ENCODE measurements at regions not wholly inside any gene's neighbourhood (a gene's known extent, or its start where the extent isn't known, plus 50 kb on each side); places are given as distances from the start of the nearest gene placed in this dataset.
"Not testable (repeated sequence)": the region's sequence is repeated elsewhere in the genome, so short reads cannot be mapped to it uniquely, and the experiment has no call there.

GRCh38 chr5:40453689-40454088, 226.0 kb upstream of the PTGER4 start:
- TF ChIP-seq CTCF (IDR thresholded peaks at IDR 0.05; ENCODE audit: insufficient read depth, low read depth, low read length, missing control alignments), result no peak
- DNase-seq (ENCODE audit: low read depth), result no peak
- H3K4me3 ChIP-seq (ENCODE audit: low read length), result no peak overlapping the region

GRCh38 chr5:40452874-40453624, 226.7 kb upstream of the PTGER4 start:
- TF ChIP-seq CTCF (IDR thresholded peaks at IDR 0.05; ENCODE audit: insufficient read depth, low read depth, low read length, missing control alignments), result no peak
- no peak overlapping the region for H3K4me3 ChIP-seq (ENCODE audit: low read length)
- no peak for DNase-seq (ENCODE audit: low read depth)

GRCh38 chr5:40447438-40447837, 232.3 kb upstream of the PTGER4 start:
- peak; percentile 59 for DNase-seq (ENCODE audit: low read depth)
- no peak for TF ChIP-seq CTCF (IDR thresholded peaks at IDR 0.05; ENCODE audit: insufficient read depth, low read depth, low read length, missing control alignments)
- H3K4me3 ChIP-seq (ENCODE audit: low read length), result no peak overlapping the region

GRCh38 chr5:40446910-40447309, 232.8 kb upstream of the PTGER4 start:
- no peak for TF ChIP-seq CTCF (IDR thresholded peaks at IDR 0.05; ENCODE audit: insufficient read depth, low read depth, low read length, missing control alignments)
- DNase-seq (ENCODE audit: low read depth), result peak; percentile 96
- H3K4me3 ChIP-seq (ENCODE audit: low read length), result no peak overlapping the region

- no peak overlapping the region for H3K4me3 ChIP-seq (ENCODE audit: low read length)
- TF ChIP-seq CTCF (IDR thresholded peaks at IDR 0.05; ENCODE audit: insufficient read depth, low read depth, low read length, missing control alignments), result no peak
- peak; percentile 13 for DNase-seq (ENCODE audit: low read depth)
Observed at GRCh38 chr5:40442346-40442745, 237.4 kb upstream of the PTGER4 start.

GRCh38 chr5:40441733-40442132, 238.0 kb upstream of the PTGER4 start:
- H3K4me3 ChIP-seq (ENCODE audit: low read length), result no peak overlapping the region
- no peak for TF ChIP-seq CTCF (IDR thresholded peaks at IDR 0.05; ENCODE audit: insufficient read depth, low read depth, low read length, missing control alignments)
- peak; percentile 8 for DNase-seq (ENCODE audit: low read depth)

- H3K4me3 ChIP-seq (ENCODE audit: low read length), result no peak overlapping the region
- no peak for DNase-seq (ENCODE audit: low read depth)
- TF ChIP-seq CTCF (IDR thresholded peaks at IDR 0.05; ENCODE audit: insufficient read depth, low read depth, low read length, missing control alignments), result no peak
Observed at GRCh38 chr5:40440746-40441145, 239.0 kb upstream of the PTGER4 start.

GRCh38 chr5:40439103-40439502, 240.6 kb upstream of the PTGER4 start:
- DNase-seq (ENCODE audit: low read depth); H3K4me3 ChIP-seq (ENCODE audit: low read length): not testable (repeated sequence)

- DNase-seq (ENCODE audit: low read depth); H3K4me3 ChIP-seq (ENCODE audit: low read length): not testable (repeated sequence)
Observed at GRCh38 chr5:40438646-40439045, 241.1 kb upstream of the PTGER4 start.
